HEK293 (cell line): ENCODE measurements at regions not wholly inside any gene's neighbourhood (a gene's known extent, or its start where the extent isn't known, plus 50 kb on each side); places are given as distances from the start of the nearest gene placed in this dataset.
"Not testable (repeated sequence)": the region's sequence is repeated elsewhere in the genome, so short reads cannot be mapped to it uniquely, and the experiment has no call there.

Experiments
- IKZF3 ChIP-seq: fragments of 450-650 bp; IDR thresholded peaks from 2 replicates; pipeline ENCODE4 v1.5.0; 2018; ENCODE audit warnings: missing biosample characterization, mild to moderate bottlenecking, missing genetic modification characterization, moderate library complexity
- KLF9 ChIP-seq: fragments of 450-650 bp; formaldehyde crosslinking; IDR thresholded peaks from 2 replicates; pipeline ENCODE4 v1.5.1; 2016; ENCODE audit warnings: missing biosample characterization, missing genetic modification characterization, low read depth
- ZNF121 ChIP-seq: fragments of 450-650 bp; formaldehyde crosslinking; IDR thresholded peaks from 2 replicates; pipeline ENCODE4 v1.5.1; 2016; ENCODE audit warnings: missing biosample characterization, missing genetic modification characterization
- ZNF658 ChIP-seq: fragments of 450-650 bp; formaldehyde crosslinking; IDR thresholded peaks from 2 replicates; pipeline ENCODE4; 2016; ENCODE audit warnings: missing biosample characterization, missing genetic modification characterization
- TF ChIP-seq, protein P1 (sequence below): fragments of 450-650 bp; formaldehyde crosslinking; IDR thresholded peaks from 2 replicates; pipeline ENCODE4 v1.5.1; 2016; ENCODE audit warnings: missing biosample characterization, missing genetic modification characterization, low read depth
- TF ChIP-seq, protein P2 (sequence below): fragments of 450-650 bp; formaldehyde crosslinking; IDR thresholded peaks from 2 replicates; pipeline ENCODE4 v1.5.1; 2016; ENCODE audit warnings: missing biosample characterization, missing genetic modification characterization

DNA sequence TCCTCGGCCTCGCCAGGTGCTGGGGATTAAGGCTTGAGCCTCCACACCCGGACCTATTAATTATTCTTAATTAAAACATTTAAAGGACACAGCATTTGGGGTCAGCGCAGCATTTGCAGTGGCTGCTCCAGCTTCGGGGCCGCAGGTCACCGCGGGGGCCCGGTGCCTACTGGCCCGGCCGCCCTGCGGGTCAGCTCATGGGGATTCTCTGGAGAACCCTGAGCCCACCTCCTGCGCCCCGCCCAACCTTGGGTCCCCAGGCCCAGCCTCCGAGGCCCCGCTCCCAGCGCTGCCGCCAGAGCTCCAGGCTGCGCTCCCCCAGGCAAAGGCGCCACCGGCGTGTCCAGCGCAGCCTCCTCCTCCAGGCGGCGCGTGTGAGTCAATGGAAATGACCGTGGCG is 133.9 kb downstream of the POTEG start:
- TF ChIP-seq, protein P1, sequence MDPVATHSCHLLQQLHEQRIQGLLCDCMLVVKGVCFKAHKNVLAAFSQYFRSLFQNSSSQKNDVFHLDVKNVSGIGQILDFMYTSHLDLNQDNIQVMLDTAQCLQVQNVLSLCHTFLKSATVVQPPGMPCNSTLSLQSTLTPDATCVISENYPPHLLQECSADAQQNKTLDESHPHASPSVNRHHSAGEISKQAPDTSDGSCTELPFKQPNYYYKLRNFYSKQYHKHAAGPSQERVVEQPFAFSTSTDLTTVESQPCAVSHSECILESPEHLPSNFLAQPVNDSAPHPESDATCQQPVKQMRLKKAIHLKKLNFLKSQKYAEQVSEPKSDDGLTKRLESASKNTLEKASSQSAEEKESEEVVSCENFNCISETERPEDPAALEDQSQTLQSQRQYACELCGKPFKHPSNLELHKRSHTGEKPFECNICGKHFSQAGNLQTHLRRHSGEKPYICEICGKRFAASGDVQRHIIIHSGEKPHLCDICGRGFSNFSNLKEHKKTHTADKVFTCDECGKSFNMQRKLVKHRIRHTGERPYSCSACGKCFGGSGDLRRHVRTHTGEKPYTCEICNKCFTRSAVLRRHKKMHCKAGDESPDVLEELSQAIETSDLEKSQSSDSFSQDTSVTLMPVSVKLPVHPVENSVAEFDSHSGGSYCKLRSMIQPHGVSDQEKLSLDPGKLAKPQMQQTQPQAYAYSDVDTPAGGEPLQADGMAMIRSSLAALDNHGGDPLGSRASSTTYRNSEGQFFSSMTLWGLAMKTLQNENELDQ: not testable (repeated sequence)
- not testable (repeated sequence) for TF ChIP-seq ZNF658, ZNF121, KLF9, IKZF3 (tag by site-specific recombination)
- TF ChIP-seq, protein P2, sequence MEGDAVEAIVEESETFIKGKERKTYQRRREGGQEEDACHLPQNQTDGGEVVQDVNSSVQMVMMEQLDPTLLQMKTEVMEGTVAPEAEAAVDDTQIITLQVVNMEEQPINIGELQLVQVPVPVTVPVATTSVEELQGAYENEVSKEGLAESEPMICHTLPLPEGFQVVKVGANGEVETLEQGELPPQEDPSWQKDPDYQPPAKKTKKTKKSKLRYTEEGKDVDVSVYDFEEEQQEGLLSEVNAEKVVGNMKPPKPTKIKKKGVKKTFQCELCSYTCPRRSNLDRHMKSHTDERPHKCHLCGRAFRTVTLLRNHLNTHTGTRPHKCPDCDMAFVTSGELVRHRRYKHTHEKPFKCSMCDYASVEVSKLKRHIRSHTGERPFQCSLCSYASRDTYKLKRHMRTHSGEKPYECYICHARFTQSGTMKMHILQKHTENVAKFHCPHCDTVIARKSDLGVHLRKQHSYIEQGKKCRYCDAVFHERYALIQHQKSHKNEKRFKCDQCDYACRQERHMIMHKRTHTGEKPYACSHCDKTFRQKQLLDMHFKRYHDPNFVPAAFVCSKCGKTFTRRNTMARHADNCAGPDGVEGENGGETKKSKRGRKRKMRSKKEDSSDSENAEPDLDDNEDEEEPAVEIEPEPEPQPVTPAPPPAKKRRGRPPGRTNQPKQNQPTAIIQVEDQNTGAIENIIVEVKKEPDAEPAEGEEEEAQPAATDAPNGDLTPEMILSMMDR (tag by site-specific recombination): not testable (repeated sequence)
